Suprapubic skin (tissue), 4 donors: ENCODE measurements at regions not wholly inside any gene's neighbourhood (a gene's known extent, or its start where the extent isn't known, plus 50 kb on each side); places are given as distances from the start of the nearest gene placed in this dataset.

Source experiments
- DNase-seq, 2 donors: peaks; one replicate each; pipeline ENCODE4 v3.0.0-alpha.2; 2019; ENCODE audit warnings: low spot score in 2 of 2
- H3K27ac ChIP-seq: fragments of 200-600 bp; sonication (generic); one replicate; pipeline ENCODE4 v1.5.1; 2019
- H3K27me3 ChIP-seq: fragments of 200-600 bp; sonication (generic); one replicate; pipeline ENCODE4 v1.5.1; 2019
- H3K36me3 ChIP-seq: fragments of 200-600 bp; sonication (generic); one replicate; pipeline ENCODE4 v1.5.1; 2019
- H3K4me1 ChIP-seq: fragments of 200-600 bp; sonication (generic); one replicate; pipeline ENCODE4 v1.5.1; 2019
- H3K4me3 ChIP-seq: fragments of 200-600 bp; sonication (generic); one replicate; pipeline ENCODE4 v1.5.1; 2019; ENCODE audit warnings: mild to moderate bottlenecking
- H3K9me3 ChIP-seq: fragments of 200-600 bp; sonication (generic); one replicate; pipeline ENCODE4 v1.5.1; 2019
- EP300 ChIP-seq: sonication (generic); formaldehyde crosslinking; IDR thresholded peaks from one replicate; pipeline ENCODE4 v1.6.1; 2017; ENCODE audit warnings: antibody characterized with exemption
- POLR2A ChIP-seq, 2 donors: fragments of 450-650 bp; IDR thresholded peaks; one replicate each; pipeline ENCODE4 v1.6.1; 2017; ENCODE audit warnings: antibody characterized with exemption in 2 of 2, mild to moderate bottlenecking in 2 of 2, moderate library complexity in 2 of 2
- POLR2AphosphoS5 ChIP-seq, 3 donors: sonication (generic); formaldehyde crosslinking; IDR thresholded peaks; one replicate each; pipeline ENCODE4 v1.6.1; 2017; ENCODE audit warnings: antibody characterized with exemption in 3 of 3
- WGBS: methylation state at CpG from one replicate; pipeline ENCODE4 v1.1.5; 2018; 5-methylcytosine and 5-hydroxymethylcytosine counted together
- TF ChIP-seq, protein P1 (sequence below), 2 donors: fragments of 200-600 bp in 1 of 2; fragments of 450-650 bp in 1 of 2; sonication (generic) in 1 of 2; IDR thresholded peaks; one replicate each; pipeline ENCODE4 v1.5.1; 2016 to 2019; ENCODE audit warnings: antibody characterized with exemption in 2 of 2, mild to moderate bottlenecking in 1 of 2, moderate library complexity in 1 of 2

DNA sequence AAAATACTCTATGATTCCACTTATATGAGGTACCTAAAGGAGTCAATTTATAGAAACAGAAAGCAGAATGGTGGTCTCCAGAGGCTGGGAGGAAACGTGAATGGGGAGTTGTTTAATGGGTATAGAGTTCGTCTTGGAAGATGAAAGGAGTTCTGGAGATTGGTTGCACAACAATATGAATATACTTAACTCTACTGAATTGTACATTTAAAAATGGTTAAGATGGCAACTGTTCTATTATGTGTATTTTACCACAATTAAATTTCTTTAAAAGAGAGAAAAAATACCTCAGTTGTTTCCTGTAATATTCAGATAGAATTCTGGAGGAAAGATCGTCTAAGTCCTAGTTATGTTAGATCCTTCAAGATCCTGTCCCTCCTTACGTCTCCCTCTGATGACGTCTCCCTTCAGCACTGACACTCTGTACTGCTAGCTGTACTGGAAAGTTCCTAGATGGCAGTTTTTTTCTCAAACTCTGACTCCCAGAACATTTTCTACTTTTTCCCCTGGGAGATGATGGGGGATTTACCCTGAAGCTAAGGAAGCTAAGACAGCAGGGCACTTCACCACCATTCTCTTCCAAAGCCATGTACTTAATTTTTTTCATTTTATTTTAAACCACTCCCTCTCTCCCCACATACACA, 53.2 kb upstream of the CAV2 start:
- Histone ChIP-seq H3K9me3 (no peaks in the 10 kb centered on the region), H3K27ac (no peak overlapping the region), H3K4me1 (peaks cover 19% of the 10 kb centered on the region), H3K36me3 (no peaks in the 10 kb centered on the region), H3K27me3 (no peaks in the 10 kb centered on the region), H3K4me3 (no peak overlapping the region)
- WGBS: 76% methylated on average over 5 of the region's 5 CpGs
- TF ChIP-seq, protein P1, sequence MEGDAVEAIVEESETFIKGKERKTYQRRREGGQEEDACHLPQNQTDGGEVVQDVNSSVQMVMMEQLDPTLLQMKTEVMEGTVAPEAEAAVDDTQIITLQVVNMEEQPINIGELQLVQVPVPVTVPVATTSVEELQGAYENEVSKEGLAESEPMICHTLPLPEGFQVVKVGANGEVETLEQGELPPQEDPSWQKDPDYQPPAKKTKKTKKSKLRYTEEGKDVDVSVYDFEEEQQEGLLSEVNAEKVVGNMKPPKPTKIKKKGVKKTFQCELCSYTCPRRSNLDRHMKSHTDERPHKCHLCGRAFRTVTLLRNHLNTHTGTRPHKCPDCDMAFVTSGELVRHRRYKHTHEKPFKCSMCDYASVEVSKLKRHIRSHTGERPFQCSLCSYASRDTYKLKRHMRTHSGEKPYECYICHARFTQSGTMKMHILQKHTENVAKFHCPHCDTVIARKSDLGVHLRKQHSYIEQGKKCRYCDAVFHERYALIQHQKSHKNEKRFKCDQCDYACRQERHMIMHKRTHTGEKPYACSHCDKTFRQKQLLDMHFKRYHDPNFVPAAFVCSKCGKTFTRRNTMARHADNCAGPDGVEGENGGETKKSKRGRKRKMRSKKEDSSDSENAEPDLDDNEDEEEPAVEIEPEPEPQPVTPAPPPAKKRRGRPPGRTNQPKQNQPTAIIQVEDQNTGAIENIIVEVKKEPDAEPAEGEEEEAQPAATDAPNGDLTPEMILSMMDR (IDR thresholded peaks at IDR 0.05): no peak
- TF ChIP-seq POLR2A (IDR thresholded peaks at IDR 0.05): no peak
- TF ChIP-seq EP300: no peak
- no peak for TF ChIP-seq POLR2AphosphoS5 (IDR thresholded peaks at IDR 0.05)
- no peak for DNase-seq

DNA sequence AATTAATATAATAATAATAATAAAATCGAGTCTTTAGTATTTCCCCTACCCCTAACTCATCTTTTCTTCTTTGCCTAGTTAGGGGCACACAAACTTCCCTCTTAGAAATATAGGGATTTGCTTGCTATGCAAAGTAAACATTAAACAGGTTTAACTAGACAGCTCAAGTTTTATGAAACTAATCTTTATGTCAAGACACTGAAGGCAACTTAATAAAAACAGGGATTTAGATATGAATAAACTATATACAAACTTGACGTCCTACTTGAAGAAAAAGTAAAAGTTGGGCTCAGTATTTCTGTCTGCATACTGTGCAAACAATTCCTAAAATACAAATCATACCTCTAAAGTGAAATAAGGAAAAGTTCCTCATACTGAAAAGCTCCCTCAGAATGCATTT, 52.1 kb upstream of the CAV2 start:
- Histone ChIP-seq H3K4me1 (peaks cover 12% of the 10 kb centered on the region), H3K9me3 (no peaks in the 10 kb centered on the region), H3K36me3 (no peaks in the 10 kb centered on the region), H3K4me3 (no peak overlapping the region), H3K27me3 (no peaks in the 10 kb centered on the region), H3K27ac (no peak overlapping the region)
- no peak for DNase-seq
- TF ChIP-seq POLR2AphosphoS5 (IDR thresholded peaks at IDR 0.05): no peak
- WGBS: 75% methylated on average over 2 of the region's 2 CpGs

DNA sequence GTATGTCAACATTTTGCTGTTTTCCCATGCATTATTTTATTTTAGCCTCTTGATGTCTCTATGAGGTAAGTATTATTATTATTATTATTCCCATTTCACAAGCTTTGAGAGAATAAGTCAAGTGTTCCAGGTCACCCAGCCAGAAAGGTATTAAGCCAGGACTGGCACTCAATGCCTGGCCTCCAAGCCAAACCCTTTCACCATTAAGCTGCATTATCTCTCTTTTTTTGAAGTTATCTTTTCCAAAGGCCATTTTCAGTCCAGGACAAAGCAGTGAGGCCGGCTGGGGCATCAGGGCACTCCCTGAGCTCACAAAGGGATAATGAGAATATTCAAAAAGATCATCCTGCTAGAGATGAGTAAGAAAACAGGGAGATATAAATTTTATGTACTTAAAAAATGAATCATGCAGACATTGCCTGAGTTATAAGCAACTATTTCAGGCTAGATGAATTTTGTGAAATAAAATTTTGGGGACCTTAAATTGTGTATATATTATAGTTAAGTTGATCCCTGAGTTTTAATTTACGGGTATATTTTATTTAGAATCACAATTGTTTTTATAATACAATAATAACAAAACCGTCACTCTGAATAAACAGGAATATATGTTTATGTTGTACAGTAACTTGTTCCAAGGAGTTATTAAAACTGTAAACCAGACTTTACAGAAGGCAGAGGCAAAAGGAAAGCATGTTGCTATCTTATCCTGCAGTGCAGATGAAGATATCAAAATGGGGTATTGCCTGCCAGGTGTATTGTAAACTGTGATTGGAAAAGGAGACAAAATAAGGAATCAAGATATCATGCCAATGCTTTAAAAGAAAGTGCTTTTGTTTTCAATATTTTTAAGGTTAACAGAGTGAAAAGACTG, 51.3 kb upstream of the CAV2 start:
- Histone ChIP-seq H3K27me3 (no peaks in the 10 kb centered on the region), H3K36me3 (no peaks in the 10 kb centered on the region), H3K4me1 (peaks cover 4% of the 10 kb centered on the region), H3K9me3 (no peaks in the 10 kb centered on the region), H3K27ac (no peak overlapping the region), H3K4me3 (no peak overlapping the region)
- WGBS: 54% methylated on average over 3 of the region's 3 CpGs
- TF ChIP-seq POLR2A (IDR thresholded peaks at IDR 0.05): no peak
- TF ChIP-seq POLR2AphosphoS5 (IDR thresholded peaks at IDR 0.05): no peak
- TF ChIP-seq EP300: no peak
- TF ChIP-seq, protein P1 (IDR thresholded peaks at IDR 0.05): no peak
- no peak for DNase-seq

DNA sequence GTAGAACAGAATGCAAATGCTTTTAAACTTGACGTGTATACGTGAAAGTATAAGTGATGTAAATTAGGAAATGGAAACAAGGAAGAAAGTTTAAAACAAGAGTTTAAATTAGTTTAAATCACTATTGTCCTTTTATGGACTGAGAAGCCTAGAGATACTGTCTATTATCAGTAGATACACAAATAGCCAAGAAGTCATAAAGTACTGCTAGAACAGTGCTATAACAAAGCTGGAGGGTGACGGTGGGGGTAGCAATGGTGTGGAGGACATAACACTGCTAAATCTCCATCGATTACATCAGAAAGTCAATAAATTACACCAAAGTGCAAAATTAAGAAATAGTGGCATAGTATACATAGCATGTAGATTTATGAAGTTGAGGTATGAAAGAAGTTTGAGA, 50.1 kb upstream of the CAV2 start:
- TF ChIP-seq POLR2A (IDR thresholded peaks at IDR 0.05): no peak
- TF ChIP-seq EP300: no peak
- TF ChIP-seq POLR2AphosphoS5 (IDR thresholded peaks at IDR 0.05): no peak
- TF ChIP-seq, protein P1 (IDR thresholded peaks at IDR 0.05): no peak
- Histone ChIP-seq H3K4me3 (no peak overlapping the region), H3K4me1 (no peaks in the 10 kb centered on the region), H3K36me3 (no peaks in the 10 kb centered on the region), H3K27me3 (no peaks in the 10 kb centered on the region), H3K27ac (no peak overlapping the region), H3K9me3 (no peaks in the 10 kb centered on the region)
- DNase-seq: no peak
- WGBS: 94% methylated on average over 4 of the region's 4 CpGs
